HG03135 (cell line): ENCODE measurements at regions not wholly inside any gene's neighbourhood (a gene's known extent, or its start where the extent isn't known, plus 50 kb on each side); places are given as distances from the start of the nearest gene placed in this dataset.
"Not testable (repeated sequence)": the region's sequence is repeated elsewhere in the genome, so short reads cannot be mapped to it uniquely, and the experiment has no call there.

ENCODE experiments used
- ATAC-seq: cut with Tn5 transposase; IDR thresholded peaks from one replicate; pipeline ENCODE4 v1.9.1; 2021; ENCODE audit warnings: mild to moderate bottlenecking, moderate library complexity; ENCODE audit not compliant: unreplicated experiment

GRCh38 chr6:82573254-82573972, 209.8 kb downstream of the TPBG start:
- no peak for ATAC-seq

- ATAC-seq: no peak
Observed at GRCh38 chr6:82576284-82576683, 212.7 kb downstream of the TPBG start.

GRCh38 chr6:82584194-82584695, 220.6 kb downstream of the TPBG start:
- no peak for ATAC-seq

GRCh38 chr6:82584856-82585255, 221.2 kb downstream of the TPBG start:
- ATAC-seq: no peak

GRCh38 chr6:82588020-82588419, 224.4 kb downstream of the TPBG start:
- ATAC-seq: no peak

DNA sequence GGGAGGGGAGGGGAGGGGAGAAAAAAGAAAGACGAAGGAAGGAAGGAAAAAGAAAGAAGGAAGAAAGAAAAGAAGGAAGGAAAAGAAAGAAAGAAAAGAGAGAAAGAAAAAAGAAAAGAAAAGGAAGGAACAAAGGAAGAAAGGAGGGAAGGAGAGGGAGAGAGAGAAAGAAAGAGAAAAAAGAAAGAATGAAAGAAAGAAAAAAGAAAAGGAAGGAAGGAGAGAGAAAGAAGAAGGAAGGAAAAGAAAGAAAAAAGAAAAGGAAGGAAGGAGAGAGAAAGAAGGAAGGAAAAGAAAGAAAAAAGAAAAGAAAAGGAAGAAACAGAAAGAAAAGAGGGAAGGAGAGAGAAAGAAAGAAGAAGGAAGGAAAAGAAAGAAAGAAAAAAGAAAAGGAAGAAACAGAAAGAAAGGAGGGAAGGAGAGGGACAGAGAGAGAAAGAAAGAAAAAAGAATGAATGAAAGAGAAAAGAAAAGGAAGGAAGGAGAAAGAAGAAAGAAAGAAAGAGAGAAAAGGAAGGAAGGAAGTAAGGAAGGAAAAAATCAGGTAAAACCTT, 225.3 kb downstream of the TPBG start:
- ATAC-seq: no peak

GRCh38 chr6:82589509-82590206, 226.0 kb downstream of the TPBG start:
- ATAC-seq: peak; percentile 69

GRCh38 chr6:82597201-82597600, 233.6 kb downstream of the TPBG start:
- no peak for ATAC-seq

DNA sequence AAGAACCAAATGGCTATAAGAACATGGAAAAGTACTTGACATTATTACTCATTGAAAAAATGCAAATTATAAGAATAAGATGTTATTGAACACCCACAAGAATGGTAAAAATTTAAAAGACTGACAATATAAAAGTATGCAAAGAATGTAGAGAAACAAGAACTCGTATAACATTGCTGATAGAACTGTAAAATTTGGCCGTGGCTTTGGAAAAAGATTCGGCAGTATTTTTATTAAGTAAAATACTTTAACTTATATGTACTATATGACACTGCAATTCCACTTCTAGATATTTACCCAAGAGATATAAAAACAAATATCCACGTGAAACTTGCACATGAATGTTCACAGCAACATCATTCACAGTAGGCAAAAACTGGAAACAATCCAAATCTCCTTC, 239.2 kb downstream of the TPBG start:
- ATAC-seq: no peak

GRCh38 chr6:82603871-82604270, 240.3 kb downstream of the TPBG start:
- ATAC-seq: no peak

GRCh38 chr6:82607998-82608725, 244.5 kb downstream of the TPBG start:
- no peak for ATAC-seq

- no peak for ATAC-seq
Observed at GRCh38 chr6:82608781-82609180, 245.2 kb downstream of the TPBG start.

GRCh38 chr6:82611751-82612150, 248.1 kb downstream of the TPBG start:
- no peak for ATAC-seq

DNA sequence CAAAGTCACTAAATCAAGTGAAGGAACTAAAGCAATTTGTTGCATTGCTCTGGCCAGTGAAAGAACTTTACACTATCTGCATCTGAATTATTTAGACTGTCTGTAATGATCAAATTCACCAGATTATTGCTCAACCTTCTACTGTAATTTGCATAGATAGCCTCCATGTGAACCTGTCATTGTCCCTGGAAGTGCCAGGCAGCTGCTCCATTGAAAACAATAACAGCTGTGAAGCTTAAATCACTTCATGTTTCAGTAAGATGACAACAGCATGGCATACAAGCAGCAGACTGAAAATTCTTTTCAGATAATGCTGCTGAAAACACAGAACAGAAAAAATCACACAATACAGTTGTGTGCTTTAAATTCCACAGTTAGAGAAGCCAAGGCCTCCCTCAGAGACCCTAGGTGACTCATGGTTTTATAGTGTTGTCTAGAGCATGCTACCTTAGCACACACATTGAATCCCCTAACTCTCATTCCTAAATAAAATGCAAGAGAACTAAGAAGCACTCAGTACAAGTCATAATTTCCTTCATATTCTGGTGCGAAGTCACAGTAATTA, 248.9 kb downstream of the TPBG start:
- no peak for ATAC-seq

- ATAC-seq: no peak
Observed at GRCh38 chr6:82614518-82614917, 250.9 kb downstream of the TPBG start.

- no peak for ATAC-seq
Observed at GRCh38 chr6:82616386-82617028, 252.9 kb downstream of the TPBG start.

DNA sequence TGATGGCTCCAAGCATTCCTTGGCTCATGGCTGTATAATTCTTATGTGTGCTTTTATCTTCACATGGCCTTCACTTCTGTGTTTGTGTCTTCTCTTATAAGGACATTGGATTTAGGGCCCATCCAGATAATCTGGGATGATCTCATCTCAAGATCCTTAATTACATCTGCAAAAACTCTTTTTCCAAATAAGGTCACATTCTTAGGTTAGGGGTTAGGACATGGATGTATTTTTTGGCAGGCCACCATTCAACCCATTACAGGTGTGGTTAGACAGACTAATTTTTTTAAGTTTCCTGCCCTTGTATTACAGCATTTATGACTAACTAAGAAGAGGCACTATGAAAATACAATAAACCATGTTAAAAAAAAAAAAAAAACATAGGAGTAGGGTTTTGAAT, 254.0 kb downstream of the TPBG start:
- ATAC-seq: no peak

GRCh38 chr6:82619573-82619972, 256.0 kb downstream of the TPBG start:
- no peak for ATAC-seq

- ATAC-seq: no peak
Observed at GRCh38 chr6:82622461-82622860, 258.8 kb downstream of the TPBG start.

GRCh38 chr6:82624251-82624650, 260.6 kb downstream of the TPBG start:
- no peak for ATAC-seq

GRCh38 chr6:82626946-82627345, 263.3 kb downstream of the TPBG start:
- not testable (repeated sequence) for ATAC-seq
